ENCODE measurements at regions not wholly inside any gene's neighbourhood (a gene's known extent, or its start where the extent isn't known, plus 50 kb on each side); places are given as distances from the start of the nearest gene placed in this dataset.

GRCh38 chr17:77596491-77597417, 361.7 kb upstream of the TNRC6C start:
- no peak overlapping the region for H4K8ac ChIP-seq (ENCODE audit: low read depth, low read length)
- H2BK12ac ChIP-seq (ENCODE audit: low read length), result no peak overlapping the region
- H3K18ac ChIP-seq (ENCODE audit: low read length), result peak overlapping the region; percentile 87
- H3K9me3 ChIP-seq (replicated peaks in 1 of 2; ENCODE audit: control insufficient read depth in 2 of 2, insufficient read depth in 1 of 2, low read depth in 1 of 2, low read length in 2 of 2), result no peaks in the 10 kb centered on the region
- H3K4me3 ChIP-seq (ENCODE audit: low read length in 2 of 2), result no peak overlapping the region
- no peak overlapping the region for H3K4me2 ChIP-seq (ENCODE audit: insufficient read depth, low read length, poor library complexity, severe bottlenecking)
- H3K14ac ChIP-seq (ENCODE audit: low read length), result no peak overlapping the region
- H2BK120ac ChIP-seq (ENCODE audit: low read depth, low read length), result no peak overlapping the region
- no peaks in the 10 kb centered on the region for H3K79me1 ChIP-seq (ENCODE audit: low read depth, low read length)
- peak overlapping the region; percentile 49 for H2AK5ac ChIP-seq (ENCODE audit: low read depth, low read length)
- no peak overlapping the region for H3K9ac ChIP-seq (ENCODE audit: low read depth, low read length, poor library complexity)
- peak overlapping the region; percentile 22 for H2BK15ac ChIP-seq (ENCODE audit: low read length)
- no peak overlapping the region for H2BK5ac ChIP-seq (ENCODE audit: low read length)
- no peaks in the 10 kb centered on the region for H3K36me3 ChIP-seq (replicated peaks in 1 of 2; ENCODE audit: control insufficient read depth in 2 of 2, insufficient read depth in 2 of 2, low read length in 2 of 2)
- H2AFZ ChIP-seq (ENCODE audit: low read length), result no peak overlapping the region
- no peak overlapping the region for H3K27ac ChIP-seq (replicated peaks; ENCODE audit: low read length)
- H3K27me3 ChIP-seq (ENCODE audit: control insufficient read depth in 3 of 3, insufficient read depth in 3 of 3, low read depth in 1 of 3, low read length in 3 of 3), result peaks cover 0 to 7% (median 0%) of the 10 kb centered on the region in 3 experiments
- peak overlapping the region; percentile 8 for H3K4ac ChIP-seq (ENCODE audit: low read length)
- no peak overlapping the region for H3K23ac ChIP-seq (ENCODE audit: low read depth, low read length, poor library complexity)
- no peak overlapping the region for H4K91ac ChIP-seq (ENCODE audit: low read depth, low read length, poor library complexity)
- no CpG with 5 or more reads among the region's 22 CpGs for WGBS, 2 donors (ENCODE audit: extremely low coverage in 2 of 2, insufficient read length in 2 of 2, insufficient replicate concordance in 1 of 2)
- peaks cover 0 to 12% of the 10 kb centered on the region in 2 donors for H3K4me1 ChIP-seq (ENCODE audit: control insufficient read depth in 2 of 2, insufficient read depth in 1 of 2, low read depth in 1 of 2, low read length in 2 of 2)
- no peak for DNase-seq (ENCODE audit: low spot score)

GRCh38 chr17:77597418-77598240, 360.9 kb upstream of the TNRC6C start:
- peaks cover 0 to 14% of the 10 kb centered on the region in 2 donors for H3K4me1 ChIP-seq (ENCODE audit: control insufficient read depth in 2 of 2, insufficient read depth in 1 of 2, low read depth in 1 of 2, low read length in 2 of 2)
- no peak overlapping the region for H2AFZ ChIP-seq (ENCODE audit: low read length)
- WGBS, 2 donors (ENCODE audit: extremely low coverage in 2 of 2, insufficient read length in 2 of 2, insufficient replicate concordance in 1 of 2), result no CpG with 5 or more reads among the region's 19 CpGs

DNA sequence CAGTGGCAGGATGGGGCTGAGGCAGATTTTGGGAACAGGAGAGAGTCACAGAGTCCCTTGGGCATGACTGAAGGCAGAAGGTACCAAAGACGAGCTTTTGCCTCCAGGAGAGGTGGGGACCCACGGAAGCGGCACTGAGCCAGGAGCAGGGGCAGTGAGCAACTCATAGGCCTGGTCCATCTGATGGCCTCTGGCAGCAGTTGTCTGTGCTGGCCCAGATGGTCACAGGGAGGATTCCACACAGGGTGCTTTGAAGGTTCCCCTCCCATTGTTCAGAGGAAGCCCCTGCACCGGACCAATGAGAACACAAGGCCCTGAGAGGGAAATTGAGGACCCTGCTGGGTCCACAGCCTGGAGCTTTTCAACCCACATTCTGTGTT, 360.3 kb upstream of the TNRC6C start:
- H3K4ac ChIP-seq (ENCODE audit: low read length), result no peak overlapping the region
- H2AK5ac ChIP-seq (ENCODE audit: low read depth, low read length), result peak overlapping the region; percentile 71
- H2AFZ ChIP-seq (ENCODE audit: low read length), result no peak overlapping the region
- peak overlapping the region; percentile 49 for H2BK12ac ChIP-seq (ENCODE audit: low read length)
- no peak overlapping the region for H4K8ac ChIP-seq (ENCODE audit: low read depth, low read length)
- no peak overlapping the region for H3K23ac ChIP-seq (ENCODE audit: low read depth, low read length, poor library complexity)
- H3K36me3 ChIP-seq (replicated peaks in 1 of 2; ENCODE audit: control insufficient read depth in 2 of 2, insufficient read depth in 2 of 2, low read length in 2 of 2), result no peaks in the 10 kb centered on the region
- no peak overlapping the region for H4K91ac ChIP-seq (ENCODE audit: low read depth, low read length, poor library complexity)
- no peak overlapping the region for H2BK5ac ChIP-seq (ENCODE audit: low read length)
- H3K4me1 ChIP-seq (ENCODE audit: control insufficient read depth in 2 of 2, insufficient read depth in 1 of 2, low read depth in 1 of 2, low read length in 2 of 2), result peaks cover 0 to 14% of the 10 kb centered on the region in 2 donors
- H3K9ac ChIP-seq (ENCODE audit: low read depth, low read length, poor library complexity), result no peak overlapping the region
- H3K27ac ChIP-seq (replicated peaks; ENCODE audit: low read length), result no peak overlapping the region
- no peak overlapping the region for H3K4me3 ChIP-seq (ENCODE audit: low read length in 2 of 2)
- no CpG with 5 or more reads among the region's 4 CpGs for WGBS, 2 donors (ENCODE audit: extremely low coverage in 2 of 2, insufficient read length in 2 of 2, insufficient replicate concordance in 1 of 2)
- no peak overlapping the region for H2BK120ac ChIP-seq (ENCODE audit: low read depth, low read length)
- H3K18ac ChIP-seq (ENCODE audit: low read length), result peak overlapping the region; percentile 15
- no peak overlapping the region for H3K14ac ChIP-seq (ENCODE audit: low read length)
- peaks cover 0 to 7% (median 0%) of the 10 kb centered on the region in 3 experiments for H3K27me3 ChIP-seq (ENCODE audit: control insufficient read depth in 3 of 3, insufficient read depth in 3 of 3, low read depth in 1 of 3, low read length in 3 of 3)
- no peak overlapping the region for H3K4me2 ChIP-seq (ENCODE audit: insufficient read depth, low read length, poor library complexity, severe bottlenecking)
- no peaks in the 10 kb centered on the region for H3K79me1 ChIP-seq (ENCODE audit: low read depth, low read length)
- H3K9me3 ChIP-seq (replicated peaks in 1 of 2; ENCODE audit: control insufficient read depth in 2 of 2, insufficient read depth in 1 of 2, low read depth in 1 of 2, low read length in 2 of 2), result no peaks in the 10 kb centered on the region
- peak overlapping the region; percentile 79 for H2BK15ac ChIP-seq (ENCODE audit: low read length)
- DNase-seq (ENCODE audit: low spot score), result no peak

More at GRCh38 chr17:77597418-77598240, 360.9 kb upstream of the TNRC6C start:
- H3K14ac ChIP-seq (ENCODE audit: low read length), result peak overlapping the region; percentile 22
- H3K9ac ChIP-seq (ENCODE audit: low read depth, low read length, poor library complexity), result no peak overlapping the region
- no peak overlapping the region for H3K23ac ChIP-seq (ENCODE audit: low read depth, low read length, poor library complexity)
- H3K27me3 ChIP-seq (ENCODE audit: control insufficient read depth in 3 of 3, insufficient read depth in 3 of 3, low read depth in 1 of 3, low read length in 3 of 3), result peaks cover 0 to 7% (median 0%) of the 10 kb centered on the region in 3 experiments
- H3K4ac ChIP-seq (ENCODE audit: low read length), result no peak overlapping the region
- H2BK15ac ChIP-seq (ENCODE audit: low read length), result peak overlapping the region; percentile 79
- no peak overlapping the region for H3K4me2 ChIP-seq (ENCODE audit: insufficient read depth, low read length, poor library complexity, severe bottlenecking)
- H3K79me1 ChIP-seq (ENCODE audit: low read depth, low read length), result no peaks in the 10 kb centered on the region
- no peak overlapping the region for H4K91ac ChIP-seq (ENCODE audit: low read depth, low read length, poor library complexity)
- H3K36me3 ChIP-seq (replicated peaks in 1 of 2; ENCODE audit: control insufficient read depth in 2 of 2, insufficient read depth in 2 of 2, low read length in 2 of 2), result no peaks in the 10 kb centered on the region
- no peak overlapping the region for H3K27ac ChIP-seq (replicated peaks; ENCODE audit: low read length)
- no peak overlapping the region for H2BK120ac ChIP-seq (ENCODE audit: low read depth, low read length)
- H2BK12ac ChIP-seq (ENCODE audit: low read length), result peak overlapping the region; percentile 49
- no peaks in the 10 kb centered on the region for H3K9me3 ChIP-seq (replicated peaks in 1 of 2; ENCODE audit: control insufficient read depth in 2 of 2, insufficient read depth in 1 of 2, low read depth in 1 of 2, low read length in 2 of 2)
- DNase-seq (ENCODE audit: low spot score), result no peak
- peak overlapping the region; percentile 71 for H2AK5ac ChIP-seq (ENCODE audit: low read depth, low read length)
- H2BK5ac ChIP-seq (ENCODE audit: low read length), result no peak overlapping the region
- H3K4me3 ChIP-seq (ENCODE audit: low read length in 2 of 2), result no peak overlapping the region
- H3K18ac ChIP-seq (ENCODE audit: low read length), result peak overlapping the region; percentile 73
- no peak overlapping the region for H4K8ac ChIP-seq (ENCODE audit: low read depth, low read length)

DNA sequence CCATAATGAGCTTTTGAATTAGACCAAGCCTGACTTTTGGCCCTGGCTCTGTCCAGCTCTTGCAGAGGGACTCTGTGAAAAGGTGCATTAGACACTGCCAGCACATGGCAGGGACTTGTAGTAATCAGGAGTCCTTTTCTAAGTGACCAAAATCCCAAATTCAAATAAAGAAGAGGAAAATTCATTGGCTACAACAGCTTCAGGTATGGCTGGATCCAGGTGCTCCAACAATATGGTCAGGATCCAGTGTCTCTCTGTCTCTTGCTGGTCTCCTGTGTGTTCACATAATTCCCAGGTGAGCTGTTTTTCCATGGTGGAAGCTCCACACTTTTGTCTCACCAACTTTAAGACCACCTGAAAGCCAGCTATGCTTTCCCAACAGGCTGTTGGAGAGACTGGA, 358.8 kb upstream of the TNRC6C start:
- H3K79me1 ChIP-seq (ENCODE audit: low read depth, low read length), result no peaks in the 10 kb centered on the region
- H2BK12ac ChIP-seq (ENCODE audit: low read length), result no peak overlapping the region

More for the DNA sequence above, 358.8 kb upstream of the TNRC6C start:
- Histone ChIP-seq H3K27ac (replicated peaks; ENCODE audit: low read length) (no peak overlapping the region), H3K4me2 (ENCODE audit: insufficient read depth, low read length, poor library complexity, severe bottlenecking) (no peak overlapping the region), H3K4me3 (ENCODE audit: low read length in 2 of 2) (no peak overlapping the region), H3K18ac (ENCODE audit: low read length) (no peak overlapping the region), H4K91ac (ENCODE audit: low read depth, low read length, poor library complexity) (no peak overlapping the region), H3K23ac (ENCODE audit: low read depth, low read length, poor library complexity) (no peak overlapping the region), H2AFZ (ENCODE audit: low read length) (no peak overlapping the region), H4K8ac (ENCODE audit: low read depth, low read length) (no peak overlapping the region), H3K4me1 (ENCODE audit: control insufficient read depth in 2 of 2, insufficient read depth in 1 of 2, low read depth in 1 of 2, low read length in 2 of 2) (peaks cover 0 to 14% of the 10 kb centered on the region in 2 donors), H3K14ac (ENCODE audit: low read length) (no peak overlapping the region), H2AK5ac (ENCODE audit: low read depth, low read length) (no peak overlapping the region), H3K9me3 (replicated peaks in 1 of 2; ENCODE audit: control insufficient read depth in 2 of 2, insufficient read depth in 1 of 2, low read depth in 1 of 2, low read length in 2 of 2) (no peaks in the 10 kb centered on the region), H2BK5ac (ENCODE audit: low read length) (no peak overlapping the region), H2BK120ac (ENCODE audit: low read depth, low read length) (no peak overlapping the region), H3K9ac (ENCODE audit: low read depth, low read length, poor library complexity) (no peak overlapping the region), H3K36me3 (replicated peaks in 1 of 2; ENCODE audit: control insufficient read depth in 2 of 2, insufficient read depth in 2 of 2, low read length in 2 of 2) (no peaks in the 10 kb centered on the region), H3K27me3 (ENCODE audit: control insufficient read depth in 3 of 3, insufficient read depth in 3 of 3, low read depth in 1 of 3, low read length in 3 of 3) (peaks cover 0 to 7% (median 0%) of the 10 kb centered on the region in 3 experiments), H3K4ac (ENCODE audit: low read length) (no peak overlapping the region), H2BK15ac (ENCODE audit: low read length) (no peak overlapping the region)
- DNase-seq (ENCODE audit: low spot score), result no peak
